HCEC 1CT (cell line): ENCODE measurements at regions not wholly inside any gene's neighbourhood (a gene's known extent, or its start where the extent isn't known, plus 50 kb on each side); places are given as distances from the start of the nearest gene placed in this dataset.
"Not testable (repeated sequence)": the region's sequence is repeated elsewhere in the genome, so short reads cannot be mapped to it uniquely, and the experiment has no call there.

Source experiments
- DNase-seq: peaks from one replicate; pipeline ENCODE4 v3.0.0-alpha.2; 2017

GRCh38 chr6:102126488-102126887, 733.0 kb downstream of the GRIK2 start:
- no peak for DNase-seq

GRCh38 chr6:102127253-102127652, 733.7 kb downstream of the GRIK2 start:
- no peak for DNase-seq

- no peak for DNase-seq
Measured at GRCh38 chr6:102137859-102138258, 744.4 kb downstream of the GRIK2 start.

- no peak for DNase-seq
Measured at GRCh38 chr6:102149191-102149590, 755.7 kb downstream of the GRIK2 start.

- DNase-seq, result no peak
Measured at GRCh38 chr6:102150549-102150948, 757.0 kb downstream of the GRIK2 start.

GRCh38 chr6:102154176-102154575, 760.7 kb downstream of the GRIK2 start:
- DNase-seq, result no peak

GRCh38 chr6:102154874-102155273, 761.4 kb downstream of the GRIK2 start:
- DNase-seq, result no peak

- DNase-seq, result not testable (repeated sequence)
Measured at GRCh38 chr6:102169802-102170201, 776.3 kb downstream of the GRIK2 start.

GRCh38 chr6:102187186-102187585, 793.7 kb downstream of the GRIK2 start:
- no peak for DNase-seq

GRCh38 chr6:102195311-102195710, 801.8 kb downstream of the GRIK2 start:
- DNase-seq, result no peak

GRCh38 chr6:102197211-102197610, 803.7 kb downstream of the GRIK2 start:
- no peak for DNase-seq

- DNase-seq, result no peak
Measured at GRCh38 chr6:102204351-102204750, 810.8 kb downstream of the GRIK2 start.

GRCh38 chr6:102215425-102215824, 821.9 kb downstream of the GRIK2 start:
- DNase-seq, result no peak

GRCh38 chr6:102216232-102216631, 822.7 kb downstream of the GRIK2 start:
- no peak for DNase-seq

GRCh38 chr6:102223942-102224341, 830.4 kb downstream of the GRIK2 start:
- DNase-seq, result no peak

GRCh38 chr6:102229271-102229670, 835.8 kb downstream of the GRIK2 start:
- DNase-seq, result peak; percentile 17
